SK-N-SH treated with all-trans-retinoic acid at 6 μM for 48 hours (cell line): ENCODE measurements at regions not wholly inside any gene's neighbourhood (a gene's known extent, or its start where the extent isn't known, plus 50 kb on each side); places are given as distances from the start of the nearest gene placed in this dataset.

ENCODE experiments used
- ARNTL ChIP-seq: fragments of 450-650 bp; formaldehyde crosslinking; IDR thresholded peaks from 2 replicates; pipeline ENCODE4 v1.5.0; 2020; ENCODE audit warnings: low read depth, mild to moderate bottlenecking, moderate library complexity, borderline replicate concordance
- ESRRG ChIP-seq: fragments of 250-450 bp; sonication (Bioruptor Pico); IDR thresholded peaks from 2 replicates; pipeline ENCODE4 v1.6.1; 2021; ENCODE audit warnings: mild to moderate bottlenecking
- GLIS3 ChIP-seq: fragments of 250-450 bp; sonication (Bioruptor Pico); IDR thresholded peaks from 2 replicates; pipeline ENCODE4 v1.5.0; 2020; ENCODE audit warnings: mild to moderate bottlenecking, moderate library complexity
- OSR1 ChIP-seq: fragments of 250-450 bp; sonication (Bioruptor Pico); IDR thresholded peaks from 2 replicates; pipeline ENCODE4 v1.8.0; 2022; ENCODE audit warnings: moderate library complexity, mild to moderate bottlenecking, inconsistent platforms
- POU6F1 ChIP-seq: fragments of 250-450 bp; sonication (Bioruptor Pico); IDR thresholded peaks from 2 replicates; pipeline ENCODE4 v1.8.0; 2021; ENCODE audit warnings: low read depth, mild to moderate bottlenecking, moderate library complexity, borderline replicate concordance
- TCF4 ChIP-seq: fragments of 250-450 bp; sonication (Bioruptor Pico); IDR thresholded peaks from 2 replicates; pipeline ENCODE4 v1.8.0; 2021; ENCODE audit warnings: mild to moderate bottlenecking, moderate library complexity, borderline replicate concordance
- ZFP30 ChIP-seq: fragments of 450-650 bp; formaldehyde crosslinking; IDR thresholded peaks from 2 replicates; pipeline ENCODE4 v1.5.0; 2022; ENCODE audit warnings: mild to moderate bottlenecking, moderate library complexity
- ZNF70 ChIP-seq: fragments of 450-650 bp; formaldehyde crosslinking; IDR thresholded peaks from 2 replicates; pipeline ENCODE4 v1.5.0; 2020; ENCODE audit warnings: mild to moderate bottlenecking, moderate library complexity
- ZNF8 ChIP-seq: fragments of 450-650 bp; formaldehyde crosslinking; IDR thresholded peaks from 2 replicates; pipeline ENCODE4 v1.5.0; 2020; ENCODE audit warnings: mild to moderate bottlenecking, moderate library complexity

GRCh38 chr17:71029246-71029645 is 859.9 kb downstream of the KCNJ2 start:
- TF ChIP-seq ARNTL (CRISPR knock-in tag) = no peak
- TF ChIP-seq ZNF70 (CRISPR knock-in tag) = no peak
- TF ChIP-seq ZFP30 = no peak
- no peak for TF ChIP-seq POU6F1
- TF ChIP-seq TCF4 (CRISPR knock-in tag) = no peak
- TF ChIP-seq GLIS3 (CRISPR knock-in tag) = no peak
- TF ChIP-seq ZNF8 = no peak
- TF ChIP-seq ESRRG = no peak
- TF ChIP-seq OSR1 = no peak
